IMR-90 (cell line): ENCODE measurements at regions not wholly inside any gene's neighbourhood (a gene's known extent, or its start where the extent isn't known, plus 50 kb on each side); places are given as distances from the start of the nearest gene placed in this dataset.

Source experiments
- ATAC-seq: fragments of 200-7000 bp; cut with Tn5 transposase; 2 replicates; pipeline ENCODE4 v1.9.1; 2020; ENCODE audit warnings: low read depth, mild to moderate bottlenecking, moderate library complexity
- BruUV-seq: library from RNA; stranded (reverse); fragments of 400-500 nt; replicated peaks from 2 replicates; lab custom pipeline; 2021; lab: Mats Ljungman, UMichigan
- CTCF ChIA-PET: fragments of 300-600 bp; formaldehyde crosslinking; extraction: SDS; loops from one replicate; lab custom pipeline; 2021; ENCODE audit warnings: antibody characterized with exemption; lab: Yijun Ruan, JAX
- POLR2A ChIA-PET: fragments of 300-600 bp; sonication (Branson Sonifier 250); formaldehyde crosslinking; loops from one replicate; lab custom pipeline; 2022; ENCODE audit warnings: antibody characterized with exemption; ENCODE audit not compliant: unreplicated experiment; lab: Charles Lee
- DNase-seq: peaks from one replicate; pipeline ENCODE4 v3.0.0; 2013
- H2AFZ ChIP-seq: replicated peaks from 2 replicates; pipeline ENCODE3; 2013; ENCODE audit warnings: low read length, mild to moderate bottlenecking; ENCODE audit not compliant: poor library complexity
- H2AK5ac ChIP-seq: 2 replicates; pipeline ENCODE4 v1.6.1; 2013; ENCODE audit warnings: low read depth, low read length, inconsistent platforms
- H2AK9ac ChIP-seq: replicated peaks from 2 replicates; pipeline ENCODE3; 2013; ENCODE audit warnings: mild to moderate bottlenecking, low read depth, low read length, moderate library complexity; ENCODE audit not compliant: poor library complexity
- H2BK120ac ChIP-seq: 2 replicates; pipeline ENCODE4 v1.6.1; 2013; ENCODE audit warnings: low read depth, low read length, inconsistent platforms
- H2BK15ac ChIP-seq: 3 replicates; pipeline ENCODE4 v1.6.1; 2013; ENCODE audit warnings: low read depth, low read length, inconsistent platforms
- H2BK20ac ChIP-seq: 2 replicates; pipeline ENCODE4 v1.6.1; 2013; ENCODE audit warnings: low read depth, mild to moderate bottlenecking, inconsistent platforms, low read length, moderate library complexity
- H2BK5ac ChIP-seq: 2 replicates; pipeline ENCODE4 v1.6.1; 2013; ENCODE audit warnings: mild to moderate bottlenecking, low read depth, low read length, inconsistent platforms; ENCODE audit not compliant: poor library complexity, severe bottlenecking
- H3K14ac ChIP-seq: replicated peaks from 2 replicates; pipeline ENCODE4 v1.6.1; 2013; ENCODE audit warnings: low read depth, low read length, inconsistent platforms
- H3K18ac ChIP-seq: 2 replicates; pipeline ENCODE4 v1.6.1; 2013; ENCODE audit warnings: low read depth, low read length, control low read depth
- H3K23ac ChIP-seq: 2 replicates; pipeline ENCODE4 v1.6.1; 2013; ENCODE audit warnings: low read depth, low read length, inconsistent platforms
- H3K27ac ChIP-seq: 2 replicates; pipeline ENCODE4 v1.5.1; 2013; ENCODE audit warnings: mild to moderate bottlenecking, control low read depth, low read length; ENCODE audit not compliant: insufficient read depth
- H3K27me3 ChIP-seq: 2 replicates; pipeline ENCODE4 v1.6.1; 2013; ENCODE audit warnings: low read length; ENCODE audit not compliant: control insufficient read depth, insufficient read depth
- H3K36me3 ChIP-seq: 2 replicates; pipeline ENCODE4 v1.6.1; 2013; ENCODE audit warnings: low read length, mixed read lengths; ENCODE audit not compliant: control insufficient read depth, insufficient read depth
- H3K4ac ChIP-seq: 2 replicates; pipeline ENCODE4 v1.6.1; 2013; ENCODE audit warnings: low read depth, low read length, inconsistent platforms
- H3K4me1 ChIP-seq: 2 replicates; pipeline ENCODE4 v1.6.1; 2013; ENCODE audit warnings: low read length, mixed read lengths; ENCODE audit not compliant: control insufficient read depth, insufficient read depth
- H3K4me2 ChIP-seq: 2 replicates; pipeline ENCODE4 v1.6.1; 2013; ENCODE audit warnings: low read depth, mild to moderate bottlenecking, control low read depth, low read length, moderate library complexity
- H3K4me3 ChIP-seq: 2 replicates; pipeline ENCODE4 v1.5.1; 2013; ENCODE audit warnings: low read depth, mild to moderate bottlenecking, control low read depth, low read length, moderate library complexity; ENCODE audit not compliant: insufficient read depth
- H3K56ac ChIP-seq: 2 replicates; pipeline ENCODE4 v1.6.1; 2013; ENCODE audit warnings: low read length, inconsistent platforms; ENCODE audit not compliant: insufficient read depth; ENCODE audit errors: extremely low read depth
- H3K79me1 ChIP-seq, 2 experiments: 2 replicates each; pipeline ENCODE4 v1.6.1; 2013; ENCODE audit warnings: low read length in 2 of 2, inconsistent platforms in 1 of 2, low read depth in 1 of 2
- H3K9ac ChIP-seq: 2 replicates; pipeline ENCODE4 v1.6.1; 2013; ENCODE audit warnings: low read depth, low read length, control low read depth
- H3K9me1 ChIP-seq: 2 replicates; pipeline ENCODE4 v1.6.1; 2013; ENCODE audit warnings: low read length, inconsistent platforms; ENCODE audit not compliant: insufficient read depth
- H3K9me3 ChIP-seq: 2 replicates; pipeline ENCODE4 v1.6.1; 2013; ENCODE audit warnings: low read length; ENCODE audit not compliant: control insufficient read depth, insufficient read depth
- H4K20me1 ChIP-seq: 2 replicates; pipeline ENCODE4 v1.6.1; 2013; ENCODE audit warnings: low read length, inconsistent platforms; ENCODE audit not compliant: insufficient read depth
- H4K5ac ChIP-seq: 2 replicates; pipeline ENCODE4 v1.6.1; 2013; ENCODE audit warnings: mild to moderate bottlenecking, low read depth, low read length, control low read depth
- H4K8ac ChIP-seq, 2 experiments: 2 replicates each; pipeline ENCODE4 v1.6.1; 2013; ENCODE audit warnings: low read depth in 2 of 2, low read length in 2 of 2, control low read depth in 1 of 2, inconsistent platforms in 1 of 2
- H4K91ac ChIP-seq: 2 replicates; pipeline ENCODE4 v1.6.1; 2013; ENCODE audit warnings: low read depth, low read length, inconsistent platforms; ENCODE audit not compliant: insufficient read depth
- BHLHE40 ChIP-seq: fragments of 150-350 bp; IDR thresholded peaks from 2 replicates; pipeline ENCODE4 v1.6.1; 2016; ENCODE audit warnings: mild to moderate bottlenecking, low read depth, low read length
- CEBPB ChIP-seq: IDR thresholded peaks from 2 replicates; pipeline ENCODE4 v1.6.1; 2012; ENCODE audit warnings: low read depth, low read length, improper control_type of control experiment
- CHD1 ChIP-seq: IDR thresholded peaks from 2 replicates; pipeline ENCODE4 v1.6.1; 2012; ENCODE audit warnings: low read depth, low read length, improper control_type of control experiment
- FOS ChIP-seq: fragments of 150-350 bp; IDR thresholded peaks from 2 replicates; pipeline ENCODE4 v1.6.1; 2016; ENCODE audit warnings: low read depth, low read length
- MAFK ChIP-seq: IDR thresholded peaks from 2 replicates; pipeline ENCODE4 v1.6.1; 2012; ENCODE audit warnings: low read depth, low read length, improper control_type of control experiment
- MAZ ChIP-seq: IDR thresholded peaks from 2 replicates; pipeline ENCODE4 v1.6.1; 2012; ENCODE audit warnings: low read depth, mild to moderate bottlenecking, low read length, improper control_type of control experiment, moderate library complexity, borderline replicate concordance
- MXI1 ChIP-seq: IDR thresholded peaks from 2 replicates; pipeline ENCODE4 v1.6.1; 2012; ENCODE audit warnings: low read depth, mild to moderate bottlenecking, low read length, moderate library complexity, borderline replicate concordance
- NFE2L2 ChIP-seq: fragments of 150-350 bp; IDR thresholded peaks from 2 replicates; pipeline ENCODE4 v1.6.1; 2016; ENCODE audit warnings: low read depth, mild to moderate bottlenecking, low read length
- POLR2A ChIP-seq: IDR thresholded peaks from 2 replicates; pipeline ENCODE4 v1.6.1; 2012; ENCODE audit warnings: mild to moderate bottlenecking, low read depth, low read length
- RAD21 ChIP-seq: IDR thresholded peaks from 2 replicates; pipeline ENCODE4 v1.6.1; 2012; ENCODE audit warnings: low read length, improper control_type of control experiment
- RCOR1 ChIP-seq: IDR thresholded peaks from 2 replicates; pipeline ENCODE4 v1.6.1; 2012; ENCODE audit warnings: mild to moderate bottlenecking, low read length, improper control_type of control experiment; ENCODE audit not compliant: insufficient replicate concordance
- RFX5 ChIP-seq: IDR thresholded peaks from 2 replicates; pipeline ENCODE4 v1.8.0; 2012; ENCODE audit warnings: low read depth, mild to moderate bottlenecking, low read length, moderate library complexity
- SMC3 ChIP-seq: fragments of 150-350 bp; IDR thresholded peaks from 2 replicates; pipeline ENCODE4 v1.6.1; 2016; ENCODE audit warnings: low read depth, mild to moderate bottlenecking, antibody characterized with exemption, low read length, moderate library complexity
- WGBS, 2 experiments: methylation state at CpG; one replicate each; pipeline versions ENCODE4 v1.1.5 to v1.1.7; 2013; ENCODE audit warnings: missing lambda C conversion rate in 2 of 2; ENCODE audit not compliant: insufficient read length in 1 of 2; ENCODE audit errors: extremely low coverage in 2 of 2; 5-methylcytosine and 5-hydroxymethylcytosine counted together
- dilution Hi-C: fragments of 300-500 bp; cut with HindIII; formaldehyde crosslinking; loops from one replicate; pipeline ENCODE4 v1.14.3; 2018; ENCODE audit warnings: low sequenced_read_pairs; ENCODE audit not compliant: unreplicated experiment
- in situ Hi-C: fragments of 300-500 bp; cut with MboI; formaldehyde crosslinking; loops from 3 replicates; pipeline ENCODE4 v1.14.3; 2019; ENCODE audit warnings: low sequenced_read_pairs, inconsistent platforms, mixed read lengths
- intact Hi-C: fragments of 100-400 bp; cut with micrococcal nuclease; formaldehyde crosslinking; loops from 2 replicates; pipeline ENCODE4 v1.10.0; 2022
- TF ChIP-seq, protein P1 (sequence below): fragments of 150-350 bp; IDR thresholded peaks from 2 replicates; pipeline ENCODE4 v1.6.1; 2016; ENCODE audit warnings: low read depth, mild to moderate bottlenecking, low read length, moderate library complexity, borderline replicate concordance
- TF ChIP-seq, protein P2 (sequence below): fragments of 150-350 bp; IDR thresholded peaks from 2 replicates; pipeline ENCODE4 v1.6.1; 2017; ENCODE audit warnings: mild to moderate bottlenecking, antibody characterized with exemption, low read length, low read depth
- TF ChIP-seq, protein P3 (sequence below): conservative IDR thresholded peaks from 2 replicates; pipeline ENCODE4 v1.5.1; 2012; ENCODE audit warnings: mild to moderate bottlenecking, low read depth, low read length, improper control_type of control experiment

DNA sequence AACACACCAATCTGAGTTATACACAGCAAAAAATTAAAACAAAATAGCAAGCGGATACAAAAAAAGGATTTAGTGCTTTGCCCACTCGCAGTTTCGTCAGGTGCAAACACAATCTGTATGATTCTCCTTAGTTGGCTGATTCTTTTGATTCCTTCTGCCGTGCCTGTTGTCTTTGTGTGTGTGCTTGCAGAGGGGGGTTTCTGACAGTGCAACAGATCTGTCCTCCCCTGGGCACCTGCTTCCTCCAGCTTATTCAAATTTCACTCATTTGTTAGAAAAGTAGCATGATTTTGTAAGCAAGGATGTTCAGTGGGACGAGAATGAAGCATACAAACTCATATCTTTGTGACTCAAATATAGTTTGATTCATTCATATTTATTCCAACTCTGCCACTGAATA, 74.0 kb upstream of the NEO1 start:
- H3K56ac ChIP-seq, result no peak overlapping the region

More for the DNA sequence above, 74.0 kb upstream of the NEO1 start:
- in situ Hi-C loops (no loop called here), intact Hi-C loops (no loop called here), dilution Hi-C loops (no loop called here)
- H3K27me3 ChIP-seq, result peaks cover 7% of the 10 kb centered on the region
- no peak overlapping the region for H3K9ac ChIP-seq
- no peak overlapping the region for H3K4me3 ChIP-seq
- ChIA-PET POLR2A (no interaction called here), CTCF (interaction anchor here (0.5 kb wide), 1 partner anchor 14 kb away, joined by 3 read pairs; no protein-coding TSS in a partner anchor)
- no peaks in the 10 kb centered on the region for H3K9me3 ChIP-seq
- WGBS, 2 experiments, result no CpG with 5 or more reads among the region's 5 CpGs
- no peak overlapping the region for H4K5ac ChIP-seq
- H2BK120ac ChIP-seq, result no peak overlapping the region
- H4K20me1 ChIP-seq, result no peaks in the 10 kb centered on the region
- no peak overlapping the region for H2BK15ac ChIP-seq
- no peak overlapping the region for H3K4ac ChIP-seq
- no peak overlapping the region for H3K14ac ChIP-seq
- no TSS peak for BruUV-seq
- no peak overlapping the region for H4K91ac ChIP-seq
- DNase-seq (no peak), ATAC-seq (no peak)
- H2BK20ac ChIP-seq, result no peak overlapping the region
- no peaks in the 10 kb centered on the region for H3K36me3 ChIP-seq
- no peaks in the 10 kb centered on the region for H3K9me1 ChIP-seq
- H2AFZ ChIP-seq, result no peak overlapping the region
- H3K27ac ChIP-seq, result no peak overlapping the region
- TF ChIP-seq CEBPB (no peak), SMC3 (no peak), FOS (no peak), BHLHE40 (no peak), MAFK (no peak), MXI1 (no peak), RFX5 (no peak), RCOR1 (no peak), NFE2L2 (no peak), POLR2A (no peak), RAD21 (no peak), CHD1 (no peak), MAZ (no peak)
- TF ChIP-seq, protein P1, sequence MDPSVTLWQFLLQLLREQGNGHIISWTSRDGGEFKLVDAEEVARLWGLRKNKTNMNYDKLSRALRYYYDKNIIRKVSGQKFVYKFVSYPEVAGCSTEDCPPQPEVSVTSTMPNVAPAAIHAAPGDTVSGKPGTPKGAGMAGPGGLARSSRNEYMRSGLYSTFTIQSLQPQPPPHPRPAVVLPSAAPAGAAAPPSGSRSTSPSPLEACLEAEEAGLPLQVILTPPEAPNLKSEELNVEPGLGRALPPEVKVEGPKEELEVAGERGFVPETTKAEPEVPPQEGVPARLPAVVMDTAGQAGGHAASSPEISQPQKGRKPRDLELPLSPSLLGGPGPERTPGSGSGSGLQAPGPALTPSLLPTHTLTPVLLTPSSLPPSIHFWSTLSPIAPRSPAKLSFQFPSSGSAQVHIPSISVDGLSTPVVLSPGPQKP, result no peak
- TF ChIP-seq, protein P2, sequence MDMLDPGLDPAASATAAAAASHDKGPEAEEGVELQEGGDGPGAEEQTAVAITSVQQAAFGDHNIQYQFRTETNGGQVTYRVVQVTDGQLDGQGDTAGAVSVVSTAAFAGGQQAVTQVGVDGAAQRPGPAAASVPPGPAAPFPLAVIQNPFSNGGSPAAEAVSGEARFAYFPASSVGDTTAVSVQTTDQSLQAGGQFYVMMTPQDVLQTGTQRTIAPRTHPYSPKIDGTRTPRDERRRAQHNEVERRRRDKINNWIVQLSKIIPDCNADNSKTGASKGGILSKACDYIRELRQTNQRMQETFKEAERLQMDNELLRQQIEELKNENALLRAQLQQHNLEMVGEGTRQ, result no peak
- TF ChIP-seq, protein P3, sequence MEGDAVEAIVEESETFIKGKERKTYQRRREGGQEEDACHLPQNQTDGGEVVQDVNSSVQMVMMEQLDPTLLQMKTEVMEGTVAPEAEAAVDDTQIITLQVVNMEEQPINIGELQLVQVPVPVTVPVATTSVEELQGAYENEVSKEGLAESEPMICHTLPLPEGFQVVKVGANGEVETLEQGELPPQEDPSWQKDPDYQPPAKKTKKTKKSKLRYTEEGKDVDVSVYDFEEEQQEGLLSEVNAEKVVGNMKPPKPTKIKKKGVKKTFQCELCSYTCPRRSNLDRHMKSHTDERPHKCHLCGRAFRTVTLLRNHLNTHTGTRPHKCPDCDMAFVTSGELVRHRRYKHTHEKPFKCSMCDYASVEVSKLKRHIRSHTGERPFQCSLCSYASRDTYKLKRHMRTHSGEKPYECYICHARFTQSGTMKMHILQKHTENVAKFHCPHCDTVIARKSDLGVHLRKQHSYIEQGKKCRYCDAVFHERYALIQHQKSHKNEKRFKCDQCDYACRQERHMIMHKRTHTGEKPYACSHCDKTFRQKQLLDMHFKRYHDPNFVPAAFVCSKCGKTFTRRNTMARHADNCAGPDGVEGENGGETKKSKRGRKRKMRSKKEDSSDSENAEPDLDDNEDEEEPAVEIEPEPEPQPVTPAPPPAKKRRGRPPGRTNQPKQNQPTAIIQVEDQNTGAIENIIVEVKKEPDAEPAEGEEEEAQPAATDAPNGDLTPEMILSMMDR, result no peak
- H3K4me1 ChIP-seq, result peaks cover 3% of the 10 kb centered on the region; the same call in 1 of the 2 replicates
- no peak overlapping the region for H2AK5ac ChIP-seq
- no peak overlapping the region for H3K4me2 ChIP-seq
- no peak overlapping the region for H2BK5ac ChIP-seq
- no peak overlapping the region for H3K18ac ChIP-seq
- H3K79me1 ChIP-seq, result no peaks in the 10 kb centered on the region
- no peak overlapping the region for H3K23ac ChIP-seq
- H2AK9ac ChIP-seq, result no peak overlapping the region
- H4K8ac ChIP-seq, result no peak overlapping the region
